ENCODE measurements at regions not wholly inside any gene's neighbourhood (a gene's known extent, or its start where the extent isn't known, plus 50 kb on each side); places are given as distances from the start of the nearest gene placed in this dataset.

DNA sequence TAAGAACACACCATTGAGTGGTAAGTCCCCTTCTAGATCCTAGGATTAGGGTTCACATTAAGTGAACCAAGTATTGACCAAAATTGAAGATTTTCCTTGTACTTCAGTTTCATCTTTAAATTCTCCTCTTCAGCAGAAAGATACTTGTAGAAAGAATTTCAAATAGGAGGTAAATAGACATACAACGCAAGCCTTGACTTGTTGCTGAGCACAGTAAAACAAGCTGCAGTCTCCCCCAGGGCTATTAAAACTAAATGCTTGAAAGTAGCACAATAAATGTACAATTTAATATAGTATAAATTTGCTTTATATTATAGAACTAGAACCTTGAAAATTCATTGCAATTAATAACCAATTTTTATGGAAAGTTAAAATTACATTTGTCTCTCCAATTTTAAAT, 170.1 kb upstream of the TARS1 start:
- no peaks in the 10 kb centered on the region for H3K79me2 ChIP-seq (replicated peaks; ENCODE audit: insufficient read depth)
- H3K4me3 ChIP-seq = no peak overlapping the region
- no peaks in the 10 kb centered on the region for H3K27me3 ChIP-seq (ENCODE audit: insufficient read depth)
- H2AFZ ChIP-seq = no peak overlapping the region
- no peaks in the 10 kb centered on the region for H3K36me3 ChIP-seq (ENCODE audit: insufficient read depth)
- Mint-ChIP-seq H3K4me3 (no peak overlapping the region), H3K27ac (no peak overlapping the region), H3K27me3 (ENCODE audit: insufficient read depth, low read depth, poor library complexity) (no peaks in the 10 kb centered on the region), H3K36me3 (ENCODE audit: low read depth) (no peaks in the 10 kb centered on the region), H3K9me3 (no peaks in the 10 kb centered on the region), H3K4me1 (no peaks in the 10 kb centered on the region)
- no peaks in the 10 kb centered on the region for H3K4me1 ChIP-seq (ENCODE audit: insufficient read depth)
- H3K27ac ChIP-seq (ENCODE audit: low read depth) = no peak overlapping the region
- no peaks in the 10 kb centered on the region for H3K9me2 ChIP-seq (ENCODE audit: insufficient read depth)
- no peaks in the 10 kb centered on the region for H4K20me1 ChIP-seq (replicated peaks; ENCODE audit: insufficient read depth)
- DNase-seq (ENCODE audit: low spot score) (no peak), ATAC-seq (no peak)
- H3F3A ChIP-seq (replicated peaks; ENCODE audit: low read depth) = no peaks in the 10 kb centered on the region
- H3K4me2 ChIP-seq = no peak overlapping the region
- TF ChIP-seq, protein P1, sequence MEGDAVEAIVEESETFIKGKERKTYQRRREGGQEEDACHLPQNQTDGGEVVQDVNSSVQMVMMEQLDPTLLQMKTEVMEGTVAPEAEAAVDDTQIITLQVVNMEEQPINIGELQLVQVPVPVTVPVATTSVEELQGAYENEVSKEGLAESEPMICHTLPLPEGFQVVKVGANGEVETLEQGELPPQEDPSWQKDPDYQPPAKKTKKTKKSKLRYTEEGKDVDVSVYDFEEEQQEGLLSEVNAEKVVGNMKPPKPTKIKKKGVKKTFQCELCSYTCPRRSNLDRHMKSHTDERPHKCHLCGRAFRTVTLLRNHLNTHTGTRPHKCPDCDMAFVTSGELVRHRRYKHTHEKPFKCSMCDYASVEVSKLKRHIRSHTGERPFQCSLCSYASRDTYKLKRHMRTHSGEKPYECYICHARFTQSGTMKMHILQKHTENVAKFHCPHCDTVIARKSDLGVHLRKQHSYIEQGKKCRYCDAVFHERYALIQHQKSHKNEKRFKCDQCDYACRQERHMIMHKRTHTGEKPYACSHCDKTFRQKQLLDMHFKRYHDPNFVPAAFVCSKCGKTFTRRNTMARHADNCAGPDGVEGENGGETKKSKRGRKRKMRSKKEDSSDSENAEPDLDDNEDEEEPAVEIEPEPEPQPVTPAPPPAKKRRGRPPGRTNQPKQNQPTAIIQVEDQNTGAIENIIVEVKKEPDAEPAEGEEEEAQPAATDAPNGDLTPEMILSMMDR (conservative IDR thresholded peaks at IDR 0.05; ENCODE audit: low read depth in 2 of 2) = no peak
- TF ChIP-seq, protein P2, sequence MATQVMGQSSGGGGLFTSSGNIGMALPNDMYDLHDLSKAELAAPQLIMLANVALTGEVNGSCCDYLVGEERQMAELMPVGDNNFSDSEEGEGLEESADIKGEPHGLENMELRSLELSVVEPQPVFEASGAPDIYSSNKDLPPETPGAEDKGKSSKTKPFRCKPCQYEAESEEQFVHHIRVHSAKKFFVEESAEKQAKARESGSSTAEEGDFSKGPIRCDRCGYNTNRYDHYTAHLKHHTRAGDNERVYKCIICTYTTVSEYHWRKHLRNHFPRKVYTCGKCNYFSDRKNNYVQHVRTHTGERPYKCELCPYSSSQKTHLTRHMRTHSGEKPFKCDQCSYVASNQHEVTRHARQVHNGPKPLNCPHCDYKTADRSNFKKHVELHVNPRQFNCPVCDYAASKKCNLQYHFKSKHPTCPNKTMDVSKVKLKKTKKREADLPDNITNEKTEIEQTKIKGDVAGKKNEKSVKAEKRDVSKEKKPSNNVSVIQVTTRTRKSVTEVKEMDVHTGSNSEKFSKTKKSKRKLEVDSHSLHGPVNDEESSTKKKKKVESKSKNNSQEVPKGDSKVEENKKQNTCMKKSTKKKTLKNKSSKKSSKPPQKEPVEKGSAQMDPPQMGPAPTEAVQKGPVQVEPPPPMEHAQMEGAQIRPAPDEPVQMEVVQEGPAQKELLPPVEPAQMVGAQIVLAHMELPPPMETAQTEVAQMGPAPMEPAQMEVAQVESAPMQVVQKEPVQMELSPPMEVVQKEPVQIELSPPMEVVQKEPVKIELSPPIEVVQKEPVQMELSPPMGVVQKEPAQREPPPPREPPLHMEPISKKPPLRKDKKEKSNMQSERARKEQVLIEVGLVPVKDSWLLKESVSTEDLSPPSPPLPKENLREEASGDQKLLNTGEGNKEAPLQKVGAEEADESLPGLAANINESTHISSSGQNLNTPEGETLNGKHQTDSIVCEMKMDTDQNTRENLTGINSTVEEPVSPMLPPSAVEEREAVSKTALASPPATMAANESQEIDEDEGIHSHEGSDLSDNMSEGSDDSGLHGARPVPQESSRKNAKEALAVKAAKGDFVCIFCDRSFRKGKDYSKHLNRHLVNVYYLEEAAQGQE (IDR thresholded peaks at IDR 0.05; ENCODE audit: unreplicated experiment) = no peak
- TF ChIP-seq EZH2 (IDR thresholded peaks at IDR 0.05; ENCODE audit: low read depth, unreplicated experiment) (no peak), EZH2phosphoT487 (IDR thresholded peaks at IDR 0.05; ENCODE audit: unreplicated experiment) (no peak), STAT1 (IDR thresholded peaks at IDR 0.05; ENCODE audit: unreplicated experiment) (no peak), ZNF114 (CRISPR knock-in tag; IDR thresholded peaks at IDR 0.05) (no peak), CREB1 (CRISPR knock-in tag; IDR thresholded peaks at IDR 0.05; ENCODE audit: low read depth) (no peak), JUNB (IDR thresholded peaks at IDR 0.05; ENCODE audit: unreplicated experiment) (no peak), NANOG (IDR thresholded peaks at IDR 0.05; ENCODE audit: borderline replicate concordance) (no peak), ZNF331 (CRISPR knock-in tag; IDR thresholded peaks at IDR 0.05; ENCODE audit: low read depth) (no peak), POLR2AphosphoS5 (IDR thresholded peaks at IDR 0.05; ENCODE audit: low read depth) (no peak)
- TF ChIP-seq, protein P3, sequence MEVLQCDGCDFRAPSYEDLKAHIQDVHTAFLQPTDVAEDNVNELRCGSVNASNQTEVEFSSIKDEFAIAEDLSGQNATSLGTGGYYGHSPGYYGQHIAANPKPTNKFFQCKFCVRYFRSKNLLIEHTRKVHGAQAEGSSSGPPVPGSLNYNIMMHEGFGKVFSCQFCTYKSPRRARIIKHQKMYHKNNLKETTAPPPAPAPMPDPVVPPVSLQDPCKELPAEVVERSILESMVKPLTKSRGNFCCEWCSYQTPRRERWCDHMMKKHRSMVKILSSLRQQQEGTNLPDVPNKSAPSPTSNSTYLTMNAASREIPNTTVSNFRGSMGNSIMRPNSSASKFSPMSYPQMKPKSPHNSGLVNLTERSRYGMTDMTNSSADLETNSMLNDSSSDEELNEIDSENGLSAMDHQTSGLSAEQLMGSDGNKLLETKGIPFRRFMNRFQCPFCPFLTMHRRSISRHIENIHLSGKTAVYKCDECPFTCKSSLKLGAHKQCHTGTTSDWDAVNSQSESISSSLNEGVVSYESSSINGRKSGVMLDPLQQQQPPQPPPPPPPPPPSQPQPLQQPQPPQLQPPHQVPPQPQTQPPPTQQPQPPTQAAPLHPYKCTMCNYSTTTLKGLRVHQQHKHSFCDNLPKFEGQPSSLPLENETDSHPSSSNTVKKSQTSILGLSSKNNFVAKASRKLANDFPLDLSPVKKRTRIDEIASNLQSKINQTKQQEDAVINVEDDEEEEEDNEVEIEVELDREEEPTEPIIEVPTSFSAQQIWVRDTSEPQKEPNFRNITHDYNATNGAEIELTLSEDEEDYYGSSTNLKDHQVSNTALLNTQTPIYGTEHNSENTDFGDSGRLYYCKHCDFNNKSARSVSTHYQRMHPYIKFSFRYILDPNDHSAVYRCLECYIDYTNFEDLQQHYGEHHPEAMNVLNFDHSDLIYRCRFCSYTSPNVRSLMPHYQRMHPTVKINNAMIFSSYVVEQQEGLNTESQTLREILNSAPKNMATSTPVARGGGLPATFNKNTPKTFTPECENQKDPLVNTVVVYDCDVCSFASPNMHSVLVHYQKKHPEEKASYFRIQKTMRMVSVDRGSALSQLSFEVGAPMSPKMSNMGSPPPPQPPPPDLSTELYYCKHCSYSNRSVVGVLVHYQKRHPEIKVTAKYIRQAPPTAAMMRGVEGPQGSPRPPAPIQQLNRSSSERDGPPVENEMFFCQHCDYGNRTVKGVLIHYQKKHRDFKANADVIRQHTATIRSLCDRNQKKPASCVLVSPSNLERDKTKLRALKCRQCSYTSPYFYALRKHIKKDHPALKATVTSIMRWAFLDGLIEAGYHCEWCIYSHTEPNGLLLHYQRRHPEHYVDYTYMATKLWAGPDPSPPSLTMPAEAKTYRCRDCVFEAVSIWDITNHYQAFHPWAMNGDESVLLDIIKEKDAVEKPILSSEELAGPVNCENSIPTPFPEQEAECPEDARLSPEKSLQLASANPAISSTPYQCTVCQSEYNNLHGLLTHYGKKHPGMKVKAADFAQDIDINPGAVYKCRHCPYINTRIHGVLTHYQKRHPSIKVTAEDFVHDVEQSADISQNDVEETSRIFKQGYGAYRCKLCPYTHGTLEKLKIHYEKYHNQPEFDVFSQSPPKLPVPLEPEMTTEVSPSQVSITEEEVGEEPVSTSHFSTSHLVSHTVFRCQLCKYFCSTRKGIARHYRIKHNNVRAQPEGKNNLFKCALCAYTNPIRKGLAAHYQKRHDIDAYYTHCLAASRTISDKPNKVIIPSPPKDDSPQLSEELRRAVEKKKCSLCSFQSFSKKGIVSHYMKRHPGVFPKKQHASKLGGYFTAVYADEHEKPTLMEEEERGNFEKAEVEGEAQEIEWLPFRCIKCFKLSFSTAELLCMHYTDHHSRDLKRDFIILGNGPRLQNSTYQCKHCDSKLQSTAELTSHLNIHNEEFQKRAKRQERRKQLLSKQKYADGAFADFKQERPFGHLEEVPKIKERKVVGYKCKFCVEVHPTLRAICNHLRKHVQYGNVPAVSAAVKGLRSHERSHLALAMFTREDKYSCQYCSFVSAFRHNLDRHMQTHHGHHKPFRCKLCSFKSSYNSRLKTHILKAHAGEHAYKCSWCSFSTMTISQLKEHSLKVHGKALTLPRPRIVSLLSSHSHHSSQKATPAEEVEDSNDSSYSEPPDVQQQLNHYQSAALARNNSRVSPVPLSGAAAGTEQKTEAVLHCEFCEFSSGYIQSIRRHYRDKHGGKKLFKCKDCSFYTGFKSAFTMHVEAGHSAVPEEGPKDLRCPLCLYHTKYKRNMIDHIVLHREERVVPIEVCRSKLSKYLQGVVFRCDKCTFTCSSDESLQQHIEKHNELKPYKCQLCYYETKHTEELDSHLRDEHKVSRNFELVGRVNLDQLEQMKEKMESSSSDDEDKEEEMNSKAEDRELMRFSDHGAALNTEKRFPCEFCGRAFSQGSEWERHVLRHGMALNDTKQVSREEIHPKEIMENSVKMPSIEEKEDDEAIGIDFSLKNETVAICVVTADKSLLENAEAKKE (CRISPR knock-in tag; IDR thresholded peaks at IDR 0.05) = no peak
- TF ChIP-seq, protein P4, sequence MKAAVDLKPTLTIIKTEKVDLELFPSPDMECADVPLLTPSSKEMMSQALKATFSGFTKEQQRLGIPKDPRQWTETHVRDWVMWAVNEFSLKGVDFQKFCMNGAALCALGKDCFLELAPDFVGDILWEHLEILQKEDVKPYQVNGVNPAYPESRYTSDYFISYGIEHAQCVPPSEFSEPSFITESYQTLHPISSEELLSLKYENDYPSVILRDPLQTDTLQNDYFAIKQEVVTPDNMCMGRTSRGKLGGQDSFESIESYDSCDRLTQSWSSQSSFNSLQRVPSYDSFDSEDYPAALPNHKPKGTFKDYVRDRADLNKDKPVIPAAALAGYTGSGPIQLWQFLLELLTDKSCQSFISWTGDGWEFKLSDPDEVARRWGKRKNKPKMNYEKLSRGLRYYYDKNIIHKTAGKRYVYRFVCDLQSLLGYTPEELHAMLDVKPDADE (IDR thresholded peaks at IDR 0.05) = no peak

Measured in GM23338 (cell line).